OCI-M1 (cell line): ENCODE measurements at regions not wholly inside any gene's neighbourhood (a gene's known extent, or its start where the extent isn't known, plus 50 kb on each side); places are given as distances from the start of the nearest gene placed in this dataset.
A peak's percentile ranks its signal among the peaks of the same experiment; 100 is the strongest.

Experiments used
- DNase-seq: peaks from one replicate; lab custom pipeline; 2025; lab: John Stamatoyannopoulos, UW

- DNase-seq, result no peak
Measured at GRCh38 chr4:155564086-155564485, 102.6 kb upstream of the GUCY1A1 start.

- DNase-seq, result no peak
Measured at GRCh38 chr4:155559915-155560314, 106.7 kb upstream of the GUCY1A1 start.

GRCh38 chr4:155552180-155552579 is 114.5 kb upstream of the GUCY1A1 start:
- no peak for DNase-seq

GRCh38 chr4:155548173-155548572 is 118.5 kb upstream of the GUCY1A1 start:
- no peak for DNase-seq

- no peak for DNase-seq
Measured at GRCh38 chr4:155546451-155546850, 120.2 kb upstream of the GUCY1A1 start.

GRCh38 chr4:155545456-155545855 is 121.2 kb upstream of the GUCY1A1 start:
- DNase-seq, result no peak

- DNase-seq, result no peak
Measured at GRCh38 chr4:155544547-155544946, 122.1 kb upstream of the GUCY1A1 start.

GRCh38 chr4:155543126-155543765 is 123.4 kb upstream of the GUCY1A1 start:
- DNase-seq, result no peak

GRCh38 chr4:155542415-155542814 is 124.2 kb upstream of the GUCY1A1 start:
- DNase-seq, result no peak

GRCh38 chr4:155541716-155542115 is 124.9 kb upstream of the GUCY1A1 start:
- DNase-seq, result no peak

GRCh38 chr4:155540698-155541097 is 126.0 kb upstream of the GUCY1A1 start:
- DNase-seq, result no peak

GRCh38 chr4:155539746-155540145 is 126.9 kb upstream of the GUCY1A1 start:
- no peak for DNase-seq

- no peak for DNase-seq
Measured at GRCh38 chr4:155535802-155536454, 130.7 kb upstream of the GUCY1A1 start.

- DNase-seq, result no peak
Measured at GRCh38 chr4:155532373-155533085, 134.1 kb upstream of the GUCY1A1 start.

- DNase-seq, result no peak
Measured at GRCh38 chr4:155530857-155531256, 135.8 kb upstream of the GUCY1A1 start.

- no peak for DNase-seq
Measured at GRCh38 chr4:155530290-155530689, 136.4 kb upstream of the GUCY1A1 start.

GRCh38 chr4:155529716-155530115 is 136.9 kb upstream of the GUCY1A1 start:
- peak; percentile 85 for DNase-seq

- DNase-seq, result peak; percentile 68
Measured at GRCh38 chr4:155529272-155529671, 137.4 kb upstream of the GUCY1A1 start.

- no peak for DNase-seq
Measured at GRCh38 chr4:155526452-155527169, 140.0 kb upstream of the GUCY1A1 start.

- no peak for DNase-seq
Measured at GRCh38 chr4:155524926-155525455, 141.7 kb upstream of the GUCY1A1 start.

GRCh38 chr4:155523358-155523757 is 143.3 kb upstream of the GUCY1A1 start:
- DNase-seq, result no peak

- DNase-seq, result no peak
Measured at GRCh38 chr4:155522201-155522600, 144.4 kb upstream of the GUCY1A1 start.
